PC-3 (cell line): ENCODE measurements at regions not wholly inside any gene's neighbourhood (a gene's known extent, or its start where the extent isn't known, plus 50 kb on each side); places are given as distances from the start of the nearest gene placed in this dataset.

ENCODE experiments used
- EZH2 ChIP-seq: fragments of 300-600 bp; sonication (generic); IDR thresholded peaks from one replicate; pipeline ENCODE4 v1.6.1; 2017; ENCODE audit warnings: antibody characterized with exemption, mild to moderate bottlenecking, low read length; ENCODE audit not compliant: unreplicated experiment
- EZH2phosphoT487 ChIP-seq: fragments of 300-600 bp; sonication (generic); IDR thresholded peaks from 2 replicates; pipeline ENCODE4 v1.6.1; 2018; ENCODE audit warnings: mild to moderate bottlenecking, antibody characterized with exemption, low read length, borderline replicate concordance
- TF ChIP-seq, protein P1 (sequence below): fragments of 300-600 bp; sonication (generic); conservative IDR thresholded peaks from 2 replicates; pipeline ENCODE4 v1.5.1; 2017; ENCODE audit warnings: antibody characterized with exemption, low read depth, mild to moderate bottlenecking, low read length

DNA sequence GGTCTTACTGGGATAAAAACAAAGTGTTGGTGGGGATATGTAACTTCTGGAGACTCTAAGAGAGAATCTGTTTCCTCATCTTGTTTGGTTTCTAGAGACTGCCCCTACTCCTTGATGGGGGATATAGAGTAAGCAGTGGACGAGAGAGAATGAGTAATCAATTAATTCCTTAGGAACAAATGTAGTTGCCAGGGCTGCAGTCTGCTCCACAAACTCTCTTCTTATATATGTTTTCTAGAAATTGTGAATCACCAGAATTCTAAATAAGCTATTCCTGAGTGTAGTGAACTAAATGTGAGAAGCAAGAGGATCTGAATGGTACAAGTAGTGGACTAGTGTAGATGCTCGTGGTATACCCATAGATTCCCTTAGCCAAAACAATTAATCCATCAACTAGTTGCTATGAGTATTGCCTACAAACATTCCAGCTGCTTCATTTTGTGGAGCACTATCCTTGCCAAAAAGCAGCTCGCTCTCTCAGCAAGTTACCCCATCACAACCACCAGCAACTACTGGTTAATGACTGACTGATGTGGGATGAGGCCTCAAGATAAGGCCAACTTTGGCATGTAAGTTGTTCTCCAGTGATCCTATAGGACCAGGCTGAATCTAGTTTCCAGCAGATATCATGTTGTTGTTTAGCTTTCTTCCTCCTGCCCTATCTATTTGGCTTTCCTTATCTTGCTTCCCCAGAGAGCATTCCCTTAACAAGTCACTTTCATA lies 273.0 kb downstream of the SLC7A11 start:
- TF ChIP-seq EZH2phosphoT487 (no peak), EZH2 (no peak)
- TF ChIP-seq, protein P1, sequence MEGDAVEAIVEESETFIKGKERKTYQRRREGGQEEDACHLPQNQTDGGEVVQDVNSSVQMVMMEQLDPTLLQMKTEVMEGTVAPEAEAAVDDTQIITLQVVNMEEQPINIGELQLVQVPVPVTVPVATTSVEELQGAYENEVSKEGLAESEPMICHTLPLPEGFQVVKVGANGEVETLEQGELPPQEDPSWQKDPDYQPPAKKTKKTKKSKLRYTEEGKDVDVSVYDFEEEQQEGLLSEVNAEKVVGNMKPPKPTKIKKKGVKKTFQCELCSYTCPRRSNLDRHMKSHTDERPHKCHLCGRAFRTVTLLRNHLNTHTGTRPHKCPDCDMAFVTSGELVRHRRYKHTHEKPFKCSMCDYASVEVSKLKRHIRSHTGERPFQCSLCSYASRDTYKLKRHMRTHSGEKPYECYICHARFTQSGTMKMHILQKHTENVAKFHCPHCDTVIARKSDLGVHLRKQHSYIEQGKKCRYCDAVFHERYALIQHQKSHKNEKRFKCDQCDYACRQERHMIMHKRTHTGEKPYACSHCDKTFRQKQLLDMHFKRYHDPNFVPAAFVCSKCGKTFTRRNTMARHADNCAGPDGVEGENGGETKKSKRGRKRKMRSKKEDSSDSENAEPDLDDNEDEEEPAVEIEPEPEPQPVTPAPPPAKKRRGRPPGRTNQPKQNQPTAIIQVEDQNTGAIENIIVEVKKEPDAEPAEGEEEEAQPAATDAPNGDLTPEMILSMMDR: no peak
